DOHH2 (cell line): ENCODE measurements at regions not wholly inside any gene's neighbourhood (a gene's known extent, or its start where the extent isn't known, plus 50 kb on each side); places are given as distances from the start of the nearest gene placed in this dataset.

Source experiments
- H3F3A ChIP-seq: fragments of 200-600 bp; sonication (generic), shearing (Covaris generic); 2 replicates; pipeline ENCODE4 v1.6.0; 2016; ENCODE audit warnings: antibody characterized with exemption, mild to moderate bottlenecking; ENCODE audit not compliant: control insufficient read depth, insufficient read depth
- H3K27ac ChIP-seq: fragments of 200-600 bp; sonication (generic); 2 replicates; pipeline ENCODE4 v1.5.1; 2014; ENCODE audit warnings: low read depth, mild to moderate bottlenecking, low read length, moderate library complexity
- H3K27me3 ChIP-seq: fragments of 200-600 bp; sonication (generic); 2 replicates; pipeline ENCODE4 v1.6.1; 2014; ENCODE audit warnings: mild to moderate bottlenecking, low read length, mixed read lengths; ENCODE audit not compliant: control insufficient read depth
- H3K36me3 ChIP-seq: fragments of 200-600 bp; sonication (generic); 2 replicates; pipeline ENCODE4 v1.6.1; 2014; ENCODE audit warnings: mild to moderate bottlenecking, low read length, moderate library complexity, mixed read lengths; ENCODE audit not compliant: control insufficient read depth
- H3K4me1 ChIP-seq: fragments of 200-600 bp; sonication (generic); 2 replicates; pipeline ENCODE4 v1.6.1; 2014; ENCODE audit warnings: mild to moderate bottlenecking, low read length, mixed read lengths; ENCODE audit not compliant: control insufficient read depth
- H3K4me2 ChIP-seq: fragments of 200-600 bp; sonication (generic); 2 replicates; pipeline ENCODE4 v1.6.0; 2014; ENCODE audit warnings: mild to moderate bottlenecking, low read length, moderate library complexity
- H3K4me3 ChIP-seq: fragments of 200-600 bp; sonication (generic); 2 replicates; pipeline ENCODE4 v1.5.1; 2014; ENCODE audit warnings: mild to moderate bottlenecking, low read length, mixed read lengths
- H3K79me2 ChIP-seq: fragments of 200-600 bp; sonication (generic); 2 replicates; pipeline ENCODE4 v1.6.1; 2014; ENCODE audit warnings: mild to moderate bottlenecking, low read length, mixed read lengths; ENCODE audit not compliant: control insufficient read depth
- H3K9me2 ChIP-seq: fragments of 200-600 bp; sonication (generic); replicated peaks from 2 replicates; pipeline ENCODE4 v1.6.1; 2014; ENCODE audit warnings: mild to moderate bottlenecking, low read length, mixed read lengths; ENCODE audit not compliant: control insufficient read depth
- H3K9me3 ChIP-seq: fragments of 200-600 bp; sonication (generic); 2 replicates; pipeline ENCODE4 v1.6.1; 2014; ENCODE audit warnings: antibody characterized with exemption, low read length, mixed read lengths; ENCODE audit not compliant: control insufficient read depth, insufficient read depth
- H4K20me1 ChIP-seq: fragments of 200-600 bp; sonication (generic); 2 replicates; pipeline ENCODE4 v1.6.0; 2014; ENCODE audit warnings: low read depth, mild to moderate bottlenecking, antibody characterized with exemption, low read length, moderate library complexity; ENCODE audit not compliant: control insufficient read depth, insufficient read depth
- EZH2phosphoT487 ChIP-seq: fragments of 200-600 bp; sonication (generic); IDR thresholded peaks from 2 replicates; pipeline ENCODE4 v1.6.1; 2017; ENCODE audit warnings: borderline replicate concordance, mild to moderate bottlenecking, antibody characterized with exemption, low read length, moderate library complexity, mixed read lengths
- TF ChIP-seq, protein P1 (sequence below): fragments of 200-600 bp; sonication (generic); IDR thresholded peaks from one replicate; pipeline ENCODE4 v1.5.1; 2014; ENCODE audit warnings: antibody characterized with exemption, mild to moderate bottlenecking, low read depth, low read length; ENCODE audit not compliant: poor library complexity, severe bottlenecking

DNA sequence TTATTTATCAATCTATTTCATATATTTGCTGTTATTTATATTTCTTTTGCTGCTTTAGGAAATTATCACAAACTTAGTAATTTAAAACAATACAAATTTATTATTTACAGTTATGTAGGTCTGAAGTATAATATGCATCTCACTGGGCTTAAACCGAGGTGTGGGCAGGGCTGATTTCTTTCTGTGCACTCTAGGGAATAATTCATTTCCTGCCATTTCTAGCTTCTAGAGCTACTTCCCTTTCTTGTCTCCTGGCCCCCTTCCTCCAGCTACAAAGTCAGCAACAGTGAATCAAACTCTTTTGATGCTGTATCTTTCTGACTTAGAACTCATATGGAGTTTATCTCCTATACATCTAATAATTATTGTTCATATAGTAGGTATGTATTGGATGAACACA, 303.5 kb upstream of the ARSJ start:
- Histone ChIP-seq H3K79me2 (no peaks in the 10 kb centered on the region), H3K4me3 (no peak overlapping the region), H3K4me1 (peaks cover 4% of the 10 kb centered on the region), H3K4me2 (no peak overlapping the region), H3F3A (no peaks in the 10 kb centered on the region), H3K9me3 (no peaks in the 10 kb centered on the region; the same call in 1 of the 2 replicates), H3K9me2 (no peaks in the 10 kb centered on the region), H3K27ac (no peak overlapping the region), H3K27me3 (no peaks in the 10 kb centered on the region), H3K36me3 (no peaks in the 10 kb centered on the region), H4K20me1 (no peaks in the 10 kb centered on the region)
- TF ChIP-seq, protein P1, sequence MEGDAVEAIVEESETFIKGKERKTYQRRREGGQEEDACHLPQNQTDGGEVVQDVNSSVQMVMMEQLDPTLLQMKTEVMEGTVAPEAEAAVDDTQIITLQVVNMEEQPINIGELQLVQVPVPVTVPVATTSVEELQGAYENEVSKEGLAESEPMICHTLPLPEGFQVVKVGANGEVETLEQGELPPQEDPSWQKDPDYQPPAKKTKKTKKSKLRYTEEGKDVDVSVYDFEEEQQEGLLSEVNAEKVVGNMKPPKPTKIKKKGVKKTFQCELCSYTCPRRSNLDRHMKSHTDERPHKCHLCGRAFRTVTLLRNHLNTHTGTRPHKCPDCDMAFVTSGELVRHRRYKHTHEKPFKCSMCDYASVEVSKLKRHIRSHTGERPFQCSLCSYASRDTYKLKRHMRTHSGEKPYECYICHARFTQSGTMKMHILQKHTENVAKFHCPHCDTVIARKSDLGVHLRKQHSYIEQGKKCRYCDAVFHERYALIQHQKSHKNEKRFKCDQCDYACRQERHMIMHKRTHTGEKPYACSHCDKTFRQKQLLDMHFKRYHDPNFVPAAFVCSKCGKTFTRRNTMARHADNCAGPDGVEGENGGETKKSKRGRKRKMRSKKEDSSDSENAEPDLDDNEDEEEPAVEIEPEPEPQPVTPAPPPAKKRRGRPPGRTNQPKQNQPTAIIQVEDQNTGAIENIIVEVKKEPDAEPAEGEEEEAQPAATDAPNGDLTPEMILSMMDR: no peak
- TF ChIP-seq EZH2phosphoT487: no peak

DNA sequence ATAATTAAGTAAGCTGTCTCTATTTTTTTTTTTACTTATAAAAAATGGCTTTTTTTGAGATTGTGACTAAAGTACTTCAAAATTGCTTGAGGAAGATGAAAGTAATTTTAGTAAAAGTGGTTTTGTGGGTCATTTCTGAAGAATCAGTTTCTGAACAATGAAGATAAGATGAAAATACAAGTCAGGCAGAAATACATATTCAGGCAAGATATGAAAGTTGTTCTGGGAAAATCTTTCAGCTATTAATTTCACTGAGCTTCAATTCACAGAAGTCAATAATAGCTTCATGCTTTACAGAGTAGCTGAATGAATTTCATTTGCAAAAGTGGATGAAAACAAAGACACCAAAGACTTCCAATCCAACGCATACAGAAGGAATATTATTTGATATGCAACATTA, 305.2 kb upstream of the ARSJ start:
- no peak overlapping the region for H3K27ac ChIP-seq
- H3K9me2 ChIP-seq: no peaks in the 10 kb centered on the region
- no peaks in the 10 kb centered on the region; the same call in 1 of the 2 replicates for H3K9me3 ChIP-seq
- no peak overlapping the region for H3K4me2 ChIP-seq
- H3F3A ChIP-seq: no peaks in the 10 kb centered on the region
- H3K4me1 ChIP-seq: peaks cover 4% of the 10 kb centered on the region
- H3K36me3 ChIP-seq: no peaks in the 10 kb centered on the region
- no peak overlapping the region for H3K4me3 ChIP-seq
- H4K20me1 ChIP-seq: no peaks in the 10 kb centered on the region
- H3K27me3 ChIP-seq: no peaks in the 10 kb centered on the region
- no peaks in the 10 kb centered on the region for H3K79me2 ChIP-seq
- no peak for TF ChIP-seq EZH2phosphoT487
- TF ChIP-seq, protein P1: no peak

DNA sequence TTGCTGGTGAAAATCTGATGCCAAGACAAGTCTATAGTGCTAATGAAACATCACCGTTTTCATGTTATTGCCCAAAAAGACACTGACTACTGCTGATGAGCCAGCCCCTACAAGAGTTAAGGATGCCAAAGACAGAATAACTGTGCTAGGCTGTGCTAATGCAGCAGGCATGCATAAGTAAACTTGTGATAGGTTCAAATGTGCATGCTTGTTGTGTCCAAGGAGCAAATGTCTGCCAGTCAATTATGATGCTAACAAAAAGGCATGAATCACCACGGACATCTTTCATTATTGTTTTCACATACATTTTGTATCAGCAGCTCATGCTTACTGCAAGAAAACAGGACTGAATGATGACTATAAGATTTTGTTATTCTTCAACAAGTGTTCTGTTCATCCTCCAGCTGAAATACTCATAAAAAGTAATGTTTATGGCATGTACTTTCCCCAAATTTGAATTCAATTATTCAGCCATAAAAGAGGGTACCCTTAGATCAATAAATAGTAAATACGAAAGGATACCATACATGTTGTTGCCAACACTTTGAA, 306.9 kb upstream of the ARSJ start:
- Histone ChIP-seq H3K36me3 (no peaks in the 10 kb centered on the region), H3K27me3 (no peaks in the 10 kb centered on the region), H3K27ac (no peak overlapping the region), H3K4me2 (no peak overlapping the region), H3K4me3 (no peak overlapping the region), H4K20me1 (no peaks in the 10 kb centered on the region), H3K79me2 (no peaks in the 10 kb centered on the region), H3K9me3 (no peaks in the 10 kb centered on the region; the same call in 1 of the 2 replicates), H3K9me2 (no peaks in the 10 kb centered on the region), H3F3A (no peaks in the 10 kb centered on the region), H3K4me1 (peaks cover 4% of the 10 kb centered on the region)
- TF ChIP-seq, protein P1: no peak
- no peak for TF ChIP-seq EZH2phosphoT487
